ENCODE measurements at regions not wholly inside any gene's neighbourhood (a gene's known extent, or its start where the extent isn't known, plus 50 kb on each side); places are given as distances from the start of the nearest gene placed in this dataset.

DNA sequence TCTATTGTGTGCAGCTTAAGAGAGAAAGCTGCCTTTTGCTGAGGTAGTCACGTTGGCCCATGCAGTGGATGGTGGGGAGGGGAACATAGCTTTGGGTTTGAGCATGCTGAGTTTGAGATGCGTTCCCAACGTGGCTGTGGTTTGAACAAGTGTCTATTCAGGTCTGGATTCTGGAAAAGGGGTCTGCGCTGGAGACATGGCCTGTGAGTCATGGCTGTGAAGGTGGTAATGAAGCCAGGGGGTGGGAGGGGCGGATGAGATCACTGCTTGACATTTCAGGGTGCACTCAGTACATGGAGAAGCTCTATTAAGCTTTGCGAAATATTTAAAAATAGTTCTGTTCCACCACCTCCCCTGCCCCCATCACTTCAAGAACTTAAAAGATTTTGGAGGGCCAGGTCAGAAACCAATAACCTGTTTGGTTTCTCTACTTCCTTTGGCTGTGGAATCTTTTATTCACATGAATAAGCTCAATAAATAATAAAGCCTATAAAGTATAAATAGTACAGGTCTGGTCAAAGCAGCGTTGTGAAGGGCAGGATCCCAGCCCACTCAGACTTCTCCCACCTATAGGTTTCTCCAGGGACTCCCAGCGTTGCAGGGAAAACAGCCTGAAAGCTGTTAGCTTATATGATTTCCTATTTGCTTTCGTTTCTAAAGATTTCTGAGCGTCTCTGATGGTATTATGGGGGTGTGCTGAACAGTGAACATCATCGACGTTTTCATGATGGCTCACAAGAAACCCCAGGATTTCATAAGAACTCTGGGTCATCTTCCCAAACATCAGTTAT, 189.9 kb downstream of the NSG2 start:
- Histone ChIP-seq H3K4me1 (ENCODE audit: insufficient read depth, poor library complexity, severe bottlenecking) (peaks cover 3% of the 10 kb centered on the region), H3K27ac (ENCODE audit: poor library complexity, severe bottlenecking) (no peak overlapping the region), H3K9me3 (ENCODE audit: severe bottlenecking) (no peaks in the 10 kb centered on the region), H3K27me3 (ENCODE audit: insufficient read depth, poor library complexity, severe bottlenecking) (no peaks in the 10 kb centered on the region), H3K4me3 (ENCODE audit: severe bottlenecking) (no peak overlapping the region), H3K36me3 (ENCODE audit: low read depth) (no peaks in the 10 kb centered on the region)
- TF ChIP-seq, protein P1, sequence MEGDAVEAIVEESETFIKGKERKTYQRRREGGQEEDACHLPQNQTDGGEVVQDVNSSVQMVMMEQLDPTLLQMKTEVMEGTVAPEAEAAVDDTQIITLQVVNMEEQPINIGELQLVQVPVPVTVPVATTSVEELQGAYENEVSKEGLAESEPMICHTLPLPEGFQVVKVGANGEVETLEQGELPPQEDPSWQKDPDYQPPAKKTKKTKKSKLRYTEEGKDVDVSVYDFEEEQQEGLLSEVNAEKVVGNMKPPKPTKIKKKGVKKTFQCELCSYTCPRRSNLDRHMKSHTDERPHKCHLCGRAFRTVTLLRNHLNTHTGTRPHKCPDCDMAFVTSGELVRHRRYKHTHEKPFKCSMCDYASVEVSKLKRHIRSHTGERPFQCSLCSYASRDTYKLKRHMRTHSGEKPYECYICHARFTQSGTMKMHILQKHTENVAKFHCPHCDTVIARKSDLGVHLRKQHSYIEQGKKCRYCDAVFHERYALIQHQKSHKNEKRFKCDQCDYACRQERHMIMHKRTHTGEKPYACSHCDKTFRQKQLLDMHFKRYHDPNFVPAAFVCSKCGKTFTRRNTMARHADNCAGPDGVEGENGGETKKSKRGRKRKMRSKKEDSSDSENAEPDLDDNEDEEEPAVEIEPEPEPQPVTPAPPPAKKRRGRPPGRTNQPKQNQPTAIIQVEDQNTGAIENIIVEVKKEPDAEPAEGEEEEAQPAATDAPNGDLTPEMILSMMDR (IDR thresholded peaks at IDR 0.05; ENCODE audit: poor library complexity, severe bottlenecking), result no peak
- no peak for ATAC-seq (ENCODE audit: low read depth)
- DNase-seq (ENCODE audit: low spot score), result no peak

DNA sequence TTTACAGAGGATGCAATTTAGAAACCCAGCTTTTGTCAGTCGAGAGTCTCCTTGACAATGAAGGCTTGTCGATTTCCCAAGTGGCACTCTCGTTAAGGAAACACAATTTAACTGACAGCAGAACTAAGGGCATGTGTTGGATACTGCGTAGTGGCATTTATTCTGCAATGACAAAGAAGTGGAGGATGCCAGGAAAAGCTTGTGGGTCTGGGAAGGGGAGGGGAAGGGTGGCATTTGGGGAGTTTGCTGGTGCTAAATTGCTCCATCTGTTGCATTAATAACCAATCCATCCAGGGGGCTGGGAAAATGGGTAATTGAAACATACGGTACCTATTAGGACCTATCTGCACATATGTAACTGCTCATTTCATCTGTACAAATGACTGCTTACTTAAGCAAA, 190.6 kb downstream of the NSG2 start:
- no peak overlapping the region for H3K27ac ChIP-seq (ENCODE audit: poor library complexity, severe bottlenecking)
- TF ChIP-seq, protein P1 (IDR thresholded peaks at IDR 0.05; ENCODE audit: poor library complexity, severe bottlenecking), result no peak
- H3K4me3 ChIP-seq (ENCODE audit: severe bottlenecking), result no peak overlapping the region
- no peaks in the 10 kb centered on the region for H3K36me3 ChIP-seq (ENCODE audit: low read depth)
- no peaks in the 10 kb centered on the region for H3K9me3 ChIP-seq (ENCODE audit: severe bottlenecking)
- peaks cover 3% of the 10 kb centered on the region for H3K4me1 ChIP-seq (ENCODE audit: insufficient read depth, poor library complexity, severe bottlenecking)
- no peaks in the 10 kb centered on the region for H3K27me3 ChIP-seq (ENCODE audit: insufficient read depth, poor library complexity, severe bottlenecking)
- DNase-seq (ENCODE audit: low spot score) (no peak), ATAC-seq (ENCODE audit: low read depth) (no peak)

DNA sequence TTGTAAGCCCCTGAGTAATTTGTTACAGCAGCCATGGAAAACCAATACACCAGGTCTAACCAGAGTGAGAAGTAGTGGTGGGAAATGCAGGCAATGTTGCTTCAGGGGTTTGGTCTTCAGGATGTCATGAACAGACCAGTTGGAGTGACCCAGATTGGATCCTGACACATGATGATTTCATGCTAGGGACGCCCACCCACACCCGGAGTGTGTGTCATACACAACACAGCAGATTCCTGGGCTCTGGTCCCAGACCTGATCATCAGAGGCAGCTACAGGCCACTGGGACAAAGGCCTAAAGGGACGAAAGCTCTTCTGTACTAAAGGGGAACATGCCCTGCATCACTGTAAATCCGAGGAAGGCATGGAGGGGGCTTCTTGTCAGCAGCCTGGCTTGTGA, 194.2 kb downstream of the NSG2 start:
- no peaks in the 10 kb centered on the region for H3K4me1 ChIP-seq (ENCODE audit: insufficient read depth, poor library complexity, severe bottlenecking)
- H3K9me3 ChIP-seq (ENCODE audit: severe bottlenecking), result no peaks in the 10 kb centered on the region
- TF ChIP-seq, protein P1 (IDR thresholded peaks at IDR 0.05; ENCODE audit: poor library complexity, severe bottlenecking), result no peak
- no peak overlapping the region for H3K27ac ChIP-seq (ENCODE audit: poor library complexity, severe bottlenecking)
- no peaks in the 10 kb centered on the region for H3K36me3 ChIP-seq (ENCODE audit: low read depth)
- ATAC-seq (ENCODE audit: low read depth) (no peak), DNase-seq (ENCODE audit: low spot score) (no peak)
- H3K4me3 ChIP-seq (ENCODE audit: severe bottlenecking), result no peak overlapping the region
- H3K27me3 ChIP-seq (ENCODE audit: insufficient read depth, poor library complexity, severe bottlenecking), result no peaks in the 10 kb centered on the region

DNA sequence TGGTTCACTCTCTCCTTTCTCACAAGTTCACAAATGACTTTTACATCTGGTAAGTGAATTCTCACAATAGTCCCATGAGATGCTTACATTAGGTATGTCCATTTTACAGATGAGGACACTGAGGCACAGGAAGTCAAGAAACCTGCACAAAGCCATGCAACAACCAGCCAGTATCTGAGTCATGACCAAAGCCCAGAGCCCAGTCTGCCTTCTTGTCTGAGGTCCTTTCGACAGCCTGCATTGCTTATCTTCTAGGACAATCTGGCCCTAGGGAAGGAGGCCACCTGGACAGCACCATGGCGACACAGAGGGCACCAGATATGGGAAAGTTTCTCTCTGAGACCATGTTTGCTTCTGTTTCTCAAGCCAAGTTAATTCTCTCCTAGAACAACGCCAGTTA, 197.1 kb downstream of the NSG2 start:
- Histone ChIP-seq H3K4me3 (ENCODE audit: severe bottlenecking) (no peak overlapping the region), H3K27ac (ENCODE audit: poor library complexity, severe bottlenecking) (no peak overlapping the region), H3K27me3 (ENCODE audit: insufficient read depth, poor library complexity, severe bottlenecking) (peaks cover 7% of the 10 kb centered on the region), H3K4me1 (ENCODE audit: insufficient read depth, poor library complexity, severe bottlenecking) (no peaks in the 10 kb centered on the region), H3K36me3 (ENCODE audit: low read depth) (no peaks in the 10 kb centered on the region), H3K9me3 (ENCODE audit: severe bottlenecking) (no peaks in the 10 kb centered on the region)
- no peak for ATAC-seq (ENCODE audit: low read depth)
- TF ChIP-seq, protein P1 (IDR thresholded peaks at IDR 0.05; ENCODE audit: poor library complexity, severe bottlenecking), result no peak
- DNase-seq (ENCODE audit: low spot score), result no peak

DNA sequence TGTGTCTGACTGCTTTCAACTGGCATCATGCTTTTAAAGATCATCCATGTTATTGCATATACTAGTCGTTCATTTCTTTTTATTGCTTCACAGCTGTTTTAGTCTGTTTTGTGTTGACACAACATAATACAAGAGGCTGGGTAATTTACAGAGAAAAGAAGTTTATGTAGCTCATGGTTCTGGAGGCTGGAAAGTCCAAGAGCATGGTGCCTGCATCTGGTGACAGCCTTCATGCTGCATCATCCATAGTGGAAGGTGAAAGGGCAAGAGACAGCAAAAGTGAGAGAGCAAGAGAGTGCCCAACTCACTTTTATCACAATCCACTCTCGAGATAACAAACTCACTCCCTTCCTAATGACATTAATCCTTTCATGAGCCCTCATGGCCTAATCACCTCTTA, 198.4 kb downstream of the NSG2 start:
- no peak for ATAC-seq (ENCODE audit: low read depth)

More for the DNA sequence above, 198.4 kb downstream of the NSG2 start:
- H3K4me3 ChIP-seq (ENCODE audit: severe bottlenecking), result no peak overlapping the region
- H3K27ac ChIP-seq (ENCODE audit: poor library complexity, severe bottlenecking), result no peak overlapping the region
- H3K27me3 ChIP-seq (ENCODE audit: insufficient read depth, poor library complexity, severe bottlenecking), result peaks cover 7% of the 10 kb centered on the region
- no peak for DNase-seq (ENCODE audit: low spot score)
- H3K4me1 ChIP-seq (ENCODE audit: insufficient read depth, poor library complexity, severe bottlenecking), result no peaks in the 10 kb centered on the region
- no peaks in the 10 kb centered on the region for H3K9me3 ChIP-seq (ENCODE audit: severe bottlenecking)
- no peaks in the 10 kb centered on the region for H3K36me3 ChIP-seq (ENCODE audit: low read depth)
- TF ChIP-seq, protein P1 (IDR thresholded peaks at IDR 0.05; ENCODE audit: poor library complexity, severe bottlenecking), result no peak

Data from RWPE2 (cell line).